SK-N-MC (cell line): ENCODE measurements at regions not wholly inside any gene's neighbourhood (a gene's known extent, or its start where the extent isn't known, plus 50 kb on each side); places are given as distances from the start of the nearest gene placed in this dataset.

Experiments used
- EZH2 ChIP-seq: fragments of 200-600 bp; sonication (generic); IDR thresholded peaks from one replicate; pipeline ENCODE4 v1.6.1; 2017; ENCODE audit warnings: antibody characterized with exemption
- FOXP2 ChIP-seq: optimal IDR thresholded peaks from 2 replicates; pipeline ENCODE3; 2011; ENCODE audit warnings: mild to moderate bottlenecking, moderate library complexity; ENCODE audit not compliant: insufficient read depth; ENCODE audit errors: extremely low read length, control extremely low read depth
- POLR2AphosphoS5 ChIP-seq: IDR thresholded peaks from 2 replicates; pipeline ENCODE4 v1.6.1; 2012; ENCODE audit warnings: mild to moderate bottlenecking, low read depth, low read length, borderline replicate concordance

- TF ChIP-seq POLR2AphosphoS5 (no peak), EZH2 (no peak), FOXP2 (no peak)
Observed at GRCh38 chr4:59814402-59815010, 1385.6 kb upstream of the ADGRL3 start.
